IMR-90 (cell line): ENCODE measurements at regions not wholly inside any gene's neighbourhood (a gene's known extent, or its start where the extent isn't known, plus 50 kb on each side); places are given as distances from the start of the nearest gene placed in this dataset.
A peak's percentile ranks its signal among the peaks of the same experiment; 100 is the strongest.

ENCODE experiments used
- ATAC-seq: fragments of 200-7000 bp; cut with Tn5 transposase; 2 replicates; pipeline ENCODE4 v1.9.1; 2020; ENCODE audit warnings: low read depth, mild to moderate bottlenecking, moderate library complexity
- BruUV-seq: library from RNA; stranded (reverse); fragments of 400-500 nt; replicated peaks from 2 replicates; lab custom pipeline; 2021; lab: Mats Ljungman, UMichigan
- CTCF ChIA-PET: fragments of 300-600 bp; formaldehyde crosslinking; extraction: SDS; loops from one replicate; lab custom pipeline; 2021; ENCODE audit warnings: antibody characterized with exemption; lab: Yijun Ruan, JAX
- POLR2A ChIA-PET: fragments of 300-600 bp; sonication (Branson Sonifier 250); formaldehyde crosslinking; loops from one replicate; lab custom pipeline; 2022; ENCODE audit warnings: antibody characterized with exemption; ENCODE audit not compliant: unreplicated experiment; lab: Charles Lee
- DNase-seq: peaks from one replicate; pipeline ENCODE4 v3.0.0; 2013
- H2AFZ ChIP-seq: replicated peaks from 2 replicates; pipeline ENCODE3; 2013; ENCODE audit warnings: low read length, mild to moderate bottlenecking; ENCODE audit not compliant: poor library complexity
- H2AK5ac ChIP-seq: 2 replicates; pipeline ENCODE4 v1.6.1; 2013; ENCODE audit warnings: low read depth, low read length, inconsistent platforms
- H2AK9ac ChIP-seq: replicated peaks from 2 replicates; pipeline ENCODE3; 2013; ENCODE audit warnings: mild to moderate bottlenecking, low read depth, low read length, moderate library complexity; ENCODE audit not compliant: poor library complexity
- H2BK120ac ChIP-seq: 2 replicates; pipeline ENCODE4 v1.6.1; 2013; ENCODE audit warnings: low read depth, low read length, inconsistent platforms
- H2BK15ac ChIP-seq: 3 replicates; pipeline ENCODE4 v1.6.1; 2013; ENCODE audit warnings: low read depth, low read length, inconsistent platforms
- H2BK20ac ChIP-seq: 2 replicates; pipeline ENCODE4 v1.6.1; 2013; ENCODE audit warnings: low read depth, mild to moderate bottlenecking, inconsistent platforms, low read length, moderate library complexity
- H2BK5ac ChIP-seq: 2 replicates; pipeline ENCODE4 v1.6.1; 2013; ENCODE audit warnings: mild to moderate bottlenecking, low read depth, low read length, inconsistent platforms; ENCODE audit not compliant: poor library complexity, severe bottlenecking
- H3K14ac ChIP-seq: replicated peaks from 2 replicates; pipeline ENCODE4 v1.6.1; 2013; ENCODE audit warnings: low read depth, low read length, inconsistent platforms
- H3K18ac ChIP-seq: 2 replicates; pipeline ENCODE4 v1.6.1; 2013; ENCODE audit warnings: low read depth, low read length, control low read depth
- H3K23ac ChIP-seq: 2 replicates; pipeline ENCODE4 v1.6.1; 2013; ENCODE audit warnings: low read depth, low read length, inconsistent platforms
- H3K27ac ChIP-seq: 2 replicates; pipeline ENCODE4 v1.5.1; 2013; ENCODE audit warnings: mild to moderate bottlenecking, control low read depth, low read length; ENCODE audit not compliant: insufficient read depth
- H3K27me3 ChIP-seq: 2 replicates; pipeline ENCODE4 v1.6.1; 2013; ENCODE audit warnings: low read length; ENCODE audit not compliant: control insufficient read depth, insufficient read depth
- H3K36me3 ChIP-seq: 2 replicates; pipeline ENCODE4 v1.6.1; 2013; ENCODE audit warnings: low read length, mixed read lengths; ENCODE audit not compliant: control insufficient read depth, insufficient read depth
- H3K4ac ChIP-seq: 2 replicates; pipeline ENCODE4 v1.6.1; 2013; ENCODE audit warnings: low read depth, low read length, inconsistent platforms
- H3K4me1 ChIP-seq: 2 replicates; pipeline ENCODE4 v1.6.1; 2013; ENCODE audit warnings: low read length, mixed read lengths; ENCODE audit not compliant: control insufficient read depth, insufficient read depth
- H3K4me2 ChIP-seq: 2 replicates; pipeline ENCODE4 v1.6.1; 2013; ENCODE audit warnings: low read depth, mild to moderate bottlenecking, control low read depth, low read length, moderate library complexity
- H3K4me3 ChIP-seq: 2 replicates; pipeline ENCODE4 v1.5.1; 2013; ENCODE audit warnings: low read depth, mild to moderate bottlenecking, control low read depth, low read length, moderate library complexity; ENCODE audit not compliant: insufficient read depth
- H3K56ac ChIP-seq: 2 replicates; pipeline ENCODE4 v1.6.1; 2013; ENCODE audit warnings: low read length, inconsistent platforms; ENCODE audit not compliant: insufficient read depth; ENCODE audit errors: extremely low read depth
- H3K79me1 ChIP-seq, 2 experiments: 2 replicates each; pipeline ENCODE4 v1.6.1; 2013; ENCODE audit warnings: low read length in 2 of 2, inconsistent platforms in 1 of 2, low read depth in 1 of 2
- H3K9ac ChIP-seq: 2 replicates; pipeline ENCODE4 v1.6.1; 2013; ENCODE audit warnings: low read depth, low read length, control low read depth
- H3K9me1 ChIP-seq: 2 replicates; pipeline ENCODE4 v1.6.1; 2013; ENCODE audit warnings: low read length, inconsistent platforms; ENCODE audit not compliant: insufficient read depth
- H3K9me3 ChIP-seq: 2 replicates; pipeline ENCODE4 v1.6.1; 2013; ENCODE audit warnings: low read length; ENCODE audit not compliant: control insufficient read depth, insufficient read depth
- H4K20me1 ChIP-seq: 2 replicates; pipeline ENCODE4 v1.6.1; 2013; ENCODE audit warnings: low read length, inconsistent platforms; ENCODE audit not compliant: insufficient read depth
- H4K5ac ChIP-seq: 2 replicates; pipeline ENCODE4 v1.6.1; 2013; ENCODE audit warnings: mild to moderate bottlenecking, low read depth, low read length, control low read depth
- H4K8ac ChIP-seq, 2 experiments: 2 replicates each; pipeline ENCODE4 v1.6.1; 2013; ENCODE audit warnings: low read depth in 2 of 2, low read length in 2 of 2, control low read depth in 1 of 2, inconsistent platforms in 1 of 2
- H4K91ac ChIP-seq: 2 replicates; pipeline ENCODE4 v1.6.1; 2013; ENCODE audit warnings: low read depth, low read length, inconsistent platforms; ENCODE audit not compliant: insufficient read depth
- BHLHE40 ChIP-seq: fragments of 150-350 bp; IDR thresholded peaks from 2 replicates; pipeline ENCODE4 v1.6.1; 2016; ENCODE audit warnings: mild to moderate bottlenecking, low read depth, low read length
- CEBPB ChIP-seq: IDR thresholded peaks from 2 replicates; pipeline ENCODE4 v1.6.1; 2012; ENCODE audit warnings: low read depth, low read length, improper control_type of control experiment
- MAFK ChIP-seq: IDR thresholded peaks from 2 replicates; pipeline ENCODE4 v1.6.1; 2012; ENCODE audit warnings: low read depth, low read length, improper control_type of control experiment
- MAZ ChIP-seq: IDR thresholded peaks from 2 replicates; pipeline ENCODE4 v1.6.1; 2012; ENCODE audit warnings: low read depth, mild to moderate bottlenecking, low read length, improper control_type of control experiment, moderate library complexity, borderline replicate concordance
- MXI1 ChIP-seq: IDR thresholded peaks from 2 replicates; pipeline ENCODE4 v1.6.1; 2012; ENCODE audit warnings: low read depth, mild to moderate bottlenecking, low read length, moderate library complexity, borderline replicate concordance
- NFE2L2 ChIP-seq: fragments of 150-350 bp; IDR thresholded peaks from 2 replicates; pipeline ENCODE4 v1.6.1; 2016; ENCODE audit warnings: low read depth, mild to moderate bottlenecking, low read length
- POLR2A ChIP-seq: IDR thresholded peaks from 2 replicates; pipeline ENCODE4 v1.6.1; 2012; ENCODE audit warnings: mild to moderate bottlenecking, low read depth, low read length
- RAD21 ChIP-seq: IDR thresholded peaks from 2 replicates; pipeline ENCODE4 v1.6.1; 2012; ENCODE audit warnings: low read length, improper control_type of control experiment
- RCOR1 ChIP-seq: IDR thresholded peaks from 2 replicates; pipeline ENCODE4 v1.6.1; 2012; ENCODE audit warnings: mild to moderate bottlenecking, low read length, improper control_type of control experiment; ENCODE audit not compliant: insufficient replicate concordance
- SMC3 ChIP-seq: fragments of 150-350 bp; IDR thresholded peaks from 2 replicates; pipeline ENCODE4 v1.6.1; 2016; ENCODE audit warnings: low read depth, mild to moderate bottlenecking, antibody characterized with exemption, low read length, moderate library complexity
- USF2 ChIP-seq: fragments of 150-350 bp; IDR thresholded peaks from 2 replicates; pipeline ENCODE4 v1.6.1; 2017; ENCODE audit warnings: mild to moderate bottlenecking, antibody characterized with exemption, low read length, low read depth
- WGBS, 2 experiments: methylation state at CpG; one replicate each; pipeline versions ENCODE4 v1.1.5 to v1.1.7; 2013; ENCODE audit warnings: missing lambda C conversion rate in 2 of 2; ENCODE audit not compliant: insufficient read length in 1 of 2; ENCODE audit errors: extremely low coverage in 2 of 2; 5-methylcytosine and 5-hydroxymethylcytosine counted together
- dilution Hi-C: fragments of 300-500 bp; cut with HindIII; formaldehyde crosslinking; loops from one replicate; pipeline ENCODE4 v1.14.3; 2018; ENCODE audit warnings: low sequenced_read_pairs; ENCODE audit not compliant: unreplicated experiment
- in situ Hi-C: fragments of 300-500 bp; cut with MboI; formaldehyde crosslinking; loops from 3 replicates; pipeline ENCODE4 v1.14.3; 2019; ENCODE audit warnings: low sequenced_read_pairs, inconsistent platforms, mixed read lengths
- intact Hi-C: fragments of 100-400 bp; cut with micrococcal nuclease; formaldehyde crosslinking; loops from 2 replicates; pipeline ENCODE4 v1.10.0; 2022
- TF ChIP-seq, protein P1 (sequence below): conservative IDR thresholded peaks from 2 replicates; pipeline ENCODE4 v1.5.1; 2012; ENCODE audit warnings: mild to moderate bottlenecking, low read depth, low read length, improper control_type of control experiment

DNA sequence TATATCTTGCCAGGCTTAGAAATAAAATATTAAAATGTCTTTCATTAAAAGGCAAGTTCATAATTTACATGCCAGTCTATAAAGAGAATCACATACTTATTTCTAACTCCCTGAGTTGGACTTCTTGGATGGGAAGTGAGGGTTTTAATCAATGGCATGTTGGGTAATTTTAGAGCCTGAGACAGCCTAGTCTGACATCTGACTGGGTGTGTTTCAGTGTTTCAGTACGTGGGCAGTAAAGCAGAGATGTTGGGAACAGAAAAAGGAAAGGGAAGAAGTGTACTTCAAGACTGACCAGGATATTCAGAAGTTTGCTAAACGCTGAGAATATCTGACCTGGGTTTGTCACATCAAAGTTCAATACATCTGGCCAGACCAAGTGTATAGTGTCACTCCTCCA, 171.8 kb downstream of the BTG1 start:
- dilution Hi-C loops: no loop called here

More for the DNA sequence above, 171.8 kb downstream of the BTG1 start:
- Histone ChIP-seq H3K27me3 (no peaks in the 10 kb centered on the region), H3K4me2 (no peak overlapping the region), H3K56ac (no peak overlapping the region), H3K4ac (peak overlapping the region; percentile 8; the same call in 1 of the 2 replicates), H3K9ac (no peak overlapping the region), H3K27ac (no peak overlapping the region; the same call in 1 of the 2 replicates), H3K23ac (no peak overlapping the region), H2BK120ac (peak overlapping the region; percentile 39), H4K20me1 (no peaks in the 10 kb centered on the region), H2BK15ac (0 out of 3 replicates have a peak overlapping the region, but pooled peaks have one; percentile 74), H3K4me1 (peaks cover 6% of the 10 kb centered on the region), H4K8ac (peak overlapping the region; percentile 13 to 48; a peak in 1 of 4 replicates), H2BK20ac (peak overlapping the region; percentile 35), H2BK5ac (no peak overlapping the region), H4K91ac (peak overlapping the region; percentile 19; the same call in 1 of the 2 replicates), H3K79me1 (no peaks in the 10 kb centered on the region), H3K4me3 (no peak overlapping the region), H2AK5ac (peak overlapping the region; percentile 9; the same call in 1 of the 2 replicates), H3K14ac (peak overlapping the region; percentile 47; the same call in 1 of the 2 replicates), H3K9me3 (peaks cover 2% of the 10 kb centered on the region; the same call in 1 of the 2 replicates), H2AK9ac (no peak overlapping the region), H3K9me1 (peaks cover 1% of the 10 kb centered on the region; the same call in 1 of the 2 replicates), H3K36me3 (no peaks in the 10 kb centered on the region), H4K5ac (peak overlapping the region; percentile 57; the same call in 1 of the 2 replicates), H3K18ac (peak overlapping the region; percentile 80), H2AFZ (no peak overlapping the region)
- BruUV-seq: no TSS peak
- in situ Hi-C loops: no loop called here
- ChIA-PET CTCF (no interaction called here), POLR2A (no interaction called here)
- TF ChIP-seq RCOR1 (no peak), CEBPB (no peak), MXI1 (no peak), POLR2A (no peak), NFE2L2 (no peak), MAZ (no peak), BHLHE40 (no peak), MAFK (no peak), SMC3 (no peak), RAD21 (no peak), USF2 (no peak)
- TF ChIP-seq, protein P1, sequence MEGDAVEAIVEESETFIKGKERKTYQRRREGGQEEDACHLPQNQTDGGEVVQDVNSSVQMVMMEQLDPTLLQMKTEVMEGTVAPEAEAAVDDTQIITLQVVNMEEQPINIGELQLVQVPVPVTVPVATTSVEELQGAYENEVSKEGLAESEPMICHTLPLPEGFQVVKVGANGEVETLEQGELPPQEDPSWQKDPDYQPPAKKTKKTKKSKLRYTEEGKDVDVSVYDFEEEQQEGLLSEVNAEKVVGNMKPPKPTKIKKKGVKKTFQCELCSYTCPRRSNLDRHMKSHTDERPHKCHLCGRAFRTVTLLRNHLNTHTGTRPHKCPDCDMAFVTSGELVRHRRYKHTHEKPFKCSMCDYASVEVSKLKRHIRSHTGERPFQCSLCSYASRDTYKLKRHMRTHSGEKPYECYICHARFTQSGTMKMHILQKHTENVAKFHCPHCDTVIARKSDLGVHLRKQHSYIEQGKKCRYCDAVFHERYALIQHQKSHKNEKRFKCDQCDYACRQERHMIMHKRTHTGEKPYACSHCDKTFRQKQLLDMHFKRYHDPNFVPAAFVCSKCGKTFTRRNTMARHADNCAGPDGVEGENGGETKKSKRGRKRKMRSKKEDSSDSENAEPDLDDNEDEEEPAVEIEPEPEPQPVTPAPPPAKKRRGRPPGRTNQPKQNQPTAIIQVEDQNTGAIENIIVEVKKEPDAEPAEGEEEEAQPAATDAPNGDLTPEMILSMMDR: no peak
- DNase-seq (no peak), ATAC-seq (no peak)
- 60% methylated on average over 2 of the region's 2 CpGs; no CpG with 5 or more reads in 1 of the 2 experiments for WGBS, 2 experiments
- intact Hi-C loops: no loop called here
